ENCODE measurements at regions not wholly inside any gene's neighbourhood (a gene's known extent, or its start where the extent isn't known, plus 50 kb on each side); places are given as distances from the start of the nearest gene placed in this dataset.

DNA sequence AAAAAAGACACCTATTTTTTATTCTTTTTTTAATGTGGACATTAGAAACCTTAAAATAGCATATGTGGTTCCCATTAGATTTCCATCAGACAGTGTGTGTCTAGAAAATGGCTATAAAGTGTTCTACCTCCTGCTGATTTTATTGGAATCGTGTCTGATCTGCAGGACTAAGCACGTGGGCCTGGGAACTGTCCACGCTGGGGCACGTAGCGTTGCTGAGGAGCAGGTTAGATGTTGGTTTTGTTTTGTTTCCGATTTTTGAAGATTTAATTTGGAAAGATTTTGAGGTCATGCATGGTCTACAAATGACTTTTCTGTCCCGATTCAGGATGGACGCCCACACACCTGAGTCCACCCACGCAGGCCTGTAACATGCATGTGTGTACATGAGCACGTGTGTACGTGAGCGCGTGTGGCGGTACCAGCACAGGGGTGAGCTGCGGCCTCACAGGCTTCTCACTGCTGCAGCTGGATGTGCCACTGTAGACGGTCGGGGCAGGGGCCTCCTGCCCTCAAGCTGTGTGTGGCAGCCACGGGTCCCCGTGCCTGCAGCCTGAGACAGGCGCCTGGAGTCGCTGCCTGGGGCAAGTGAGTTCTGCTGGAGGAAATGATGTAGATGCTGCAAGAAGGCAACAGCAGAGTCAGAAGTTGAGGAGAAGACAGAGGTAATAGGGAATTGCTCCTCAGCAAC, 99.7 kb upstream of the CTDP1 start:
- H3K36me3 Mint-ChIP-seq = no peaks in the 10 kb centered on the region

DNA sequence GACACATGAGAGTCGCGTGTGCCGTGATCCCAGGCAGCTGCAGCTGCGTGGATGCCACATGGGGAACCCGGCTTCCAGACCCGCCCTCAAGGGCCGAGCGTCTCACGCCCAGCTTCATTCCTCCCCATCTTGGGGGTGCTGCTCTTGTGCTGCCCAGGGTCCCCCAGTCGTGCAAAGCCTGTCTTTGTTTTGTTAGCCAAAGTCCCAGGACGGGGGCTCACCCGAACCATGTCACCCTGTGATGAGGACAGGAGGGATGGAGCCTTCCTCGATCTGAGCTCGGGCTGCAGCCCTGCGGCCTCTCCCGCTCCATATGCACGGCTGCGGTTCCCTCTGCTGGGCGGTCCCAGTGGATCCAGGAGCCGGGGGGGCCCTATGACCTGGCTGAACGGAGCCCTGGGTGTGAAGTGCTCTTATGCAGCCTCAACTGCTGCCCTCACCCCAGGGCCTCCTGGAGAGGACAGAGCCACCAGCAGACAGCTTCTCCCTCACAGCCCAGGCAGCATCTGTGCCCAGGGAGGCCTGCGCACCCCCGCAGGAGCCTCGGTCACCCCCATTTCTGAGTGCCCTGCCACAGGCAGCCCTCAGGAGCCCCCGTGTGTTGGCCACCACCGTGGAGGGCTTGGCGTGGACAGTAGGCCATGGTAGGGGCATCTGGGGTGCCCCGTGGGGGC, 99.0 kb upstream of the CTDP1 start:
- DNase-seq (no peak), ATAC-seq (no peak)
- no peak overlapping the region for H3K27ac Mint-ChIP-seq
- no peaks in the 10 kb centered on the region for H3K36me3 Mint-ChIP-seq
- peaks cover 9% of the 10 kb centered on the region for H3K4me1 Mint-ChIP-seq
- H3K4me3 Mint-ChIP-seq = no peak overlapping the region
- CTCF ChIA-PET = no interaction called here
- H3K9me3 Mint-ChIP-seq (ENCODE audit: low read depth) = no peaks in the 10 kb centered on the region
- H3K27me3 Mint-ChIP-seq = no peaks in the 10 kb centered on the region

More for the DNA sequence above, 99.7 kb upstream of the CTDP1 start:
- CTCF ChIA-PET = no interaction called here
- ATAC-seq (no peak), DNase-seq (no peak)
- H3K4me3 Mint-ChIP-seq = no peak overlapping the region
- H3K27ac Mint-ChIP-seq = no peak overlapping the region
- no peaks in the 10 kb centered on the region for H3K27me3 Mint-ChIP-seq
- no peaks in the 10 kb centered on the region for H3K9me3 Mint-ChIP-seq (ENCODE audit: low read depth)
- peaks cover 16% of the 10 kb centered on the region for H3K4me1 Mint-ChIP-seq

DNA sequence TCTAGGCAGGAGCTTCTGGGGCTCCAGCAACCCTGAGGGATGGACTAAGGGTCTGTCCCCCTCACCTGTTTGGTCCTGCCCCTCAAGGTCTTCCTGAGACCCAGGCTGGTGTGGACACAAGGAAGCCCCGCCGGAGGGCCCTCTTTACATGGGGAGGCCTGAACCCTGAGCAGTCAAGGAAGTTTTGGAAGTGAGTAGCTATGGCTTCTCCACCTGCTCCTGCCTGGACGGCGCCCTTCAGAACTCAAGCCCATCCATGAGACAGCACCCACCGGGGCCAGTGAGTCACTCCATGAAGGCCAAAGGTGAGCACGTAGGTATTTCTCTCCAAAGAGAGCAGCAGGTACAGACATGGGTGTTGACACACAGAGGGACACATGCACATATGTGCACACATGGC, 98.2 kb upstream of the CTDP1 start:
- DNase-seq (no peak), ATAC-seq (no peak)
- Mint-ChIP-seq H3K4me1 (peaks cover 5% of the 10 kb centered on the region), H3K4me3 (no peak overlapping the region), H3K9me3 (ENCODE audit: low read depth) (no peaks in the 10 kb centered on the region), H3K27ac (no peak overlapping the region), H3K36me3 (no peaks in the 10 kb centered on the region), H3K27me3 (no peaks in the 10 kb centered on the region)
- CTCF ChIA-PET = no interaction called here

DNA sequence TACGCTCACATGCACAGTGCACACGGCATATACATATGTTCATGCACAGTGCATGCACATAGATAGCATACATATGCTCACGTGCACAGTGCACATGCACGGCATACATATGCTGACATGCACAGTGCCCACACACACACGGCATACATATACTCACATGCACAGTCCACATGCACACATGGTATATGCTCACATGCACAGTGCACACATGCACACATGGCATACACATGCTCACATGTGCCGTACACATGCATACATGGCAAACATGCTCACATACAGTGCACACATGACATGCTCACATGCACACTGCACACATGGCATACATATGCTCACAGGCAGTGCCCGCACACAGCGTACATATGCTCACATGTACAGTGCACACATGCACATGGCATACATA, 97.7 kb upstream of the CTDP1 start:
- H3K27me3 Mint-ChIP-seq = no peaks in the 10 kb centered on the region
- peaks cover 5% of the 10 kb centered on the region for H3K4me1 Mint-ChIP-seq
- H3K4me3 Mint-ChIP-seq = no peak overlapping the region

DNA sequence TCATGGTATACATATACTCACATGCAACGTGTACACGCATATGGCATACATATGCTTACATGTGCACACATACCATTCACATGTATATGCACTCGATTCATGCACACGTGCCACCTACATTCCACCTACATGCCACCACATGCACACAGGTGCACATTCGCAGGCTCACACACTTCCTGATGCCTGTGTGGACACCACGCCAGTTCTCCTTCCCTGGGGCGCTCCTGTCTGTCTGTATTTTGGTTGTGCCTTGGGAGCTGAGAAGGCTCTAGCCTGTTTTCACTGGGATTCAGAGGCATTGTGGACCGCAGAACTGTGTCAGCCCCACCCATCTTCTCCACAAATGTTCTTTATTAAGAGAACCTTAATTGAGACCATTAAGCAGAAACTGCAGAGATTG, 96.6 kb upstream of the CTDP1 start:
- H3K36me3 Mint-ChIP-seq = no peaks in the 10 kb centered on the region
- DNase-seq (no peak), ATAC-seq (no peak)
- no peaks in the 10 kb centered on the region for H3K27me3 Mint-ChIP-seq
- no peaks in the 10 kb centered on the region for H3K9me3 Mint-ChIP-seq (ENCODE audit: low read depth)
- H3K4me1 Mint-ChIP-seq = peaks cover 3% of the 10 kb centered on the region
- CTCF ChIA-PET = no interaction called here
- no peak overlapping the region for H3K4me3 Mint-ChIP-seq
- H3K27ac Mint-ChIP-seq = no peak overlapping the region

More for the DNA sequence above, 97.7 kb upstream of the CTDP1 start:
- Mint-ChIP-seq H3K9me3 (ENCODE audit: low read depth) (no peaks in the 10 kb centered on the region), H3K27ac (no peak overlapping the region), H3K36me3 (no peaks in the 10 kb centered on the region)
- ATAC-seq (no peak), DNase-seq (no peak)
- CTCF ChIA-PET = no interaction called here

DNA sequence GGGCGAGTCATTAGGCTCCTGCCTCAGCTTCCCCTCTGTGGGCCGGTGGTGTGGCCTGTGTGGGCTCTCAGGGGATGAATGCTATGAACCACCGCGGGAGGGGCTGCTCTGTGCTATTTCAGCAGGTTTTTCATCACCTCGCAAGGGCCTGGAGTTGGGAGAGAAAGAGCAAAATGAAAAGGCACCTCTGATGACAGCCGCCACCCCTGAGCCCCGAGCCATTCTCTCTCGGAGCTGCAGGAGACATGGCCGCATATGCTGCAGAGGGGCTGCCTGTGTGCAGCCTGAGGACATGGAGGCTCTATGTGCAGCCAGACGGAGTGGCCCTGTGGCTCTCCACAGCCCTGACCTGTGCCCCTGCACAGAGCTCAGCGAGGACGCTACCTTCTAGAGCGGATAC, 96.2 kb upstream of the CTDP1 start:
- no peak for DNase-seq
- no peaks in the 10 kb centered on the region for H3K36me3 Mint-ChIP-seq
- ATAC-seq = no peak
- no peak overlapping the region for H3K4me3 Mint-ChIP-seq
- no peaks in the 10 kb centered on the region for H3K9me3 Mint-ChIP-seq (ENCODE audit: low read depth)
- H3K27ac Mint-ChIP-seq = no peak overlapping the region
- CTCF ChIA-PET = no interaction called here
- peaks cover 2% of the 10 kb centered on the region for H3K4me1 Mint-ChIP-seq
- H3K27me3 Mint-ChIP-seq = no peaks in the 10 kb centered on the region

DNA sequence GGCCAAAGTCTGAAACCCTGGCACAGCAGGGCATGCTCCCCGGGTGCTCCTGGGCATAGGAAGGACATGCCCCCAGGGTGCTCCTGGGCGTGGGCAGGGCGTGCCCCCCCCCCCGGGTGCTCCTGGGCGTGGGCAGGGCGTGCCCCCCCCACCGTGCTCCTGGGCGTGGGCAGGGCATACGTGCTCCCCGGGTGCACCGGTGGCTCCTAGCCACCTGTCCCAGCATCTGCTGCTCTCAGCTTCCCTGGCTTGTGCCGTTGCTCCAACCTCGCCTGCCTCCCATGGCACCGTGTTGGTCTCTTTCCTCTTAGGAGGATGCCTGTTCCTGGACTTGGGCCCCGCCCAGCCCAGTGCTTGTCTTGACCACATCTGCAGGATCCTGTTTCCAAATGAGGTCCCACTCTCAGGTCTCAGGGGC, 95.6 kb upstream of the CTDP1 start:
- no peak overlapping the region for H3K4me3 Mint-ChIP-seq
- H3K27ac Mint-ChIP-seq = no peak overlapping the region
- CTCF ChIA-PET = interaction anchor here (0.6 kb wide), 1 partner anchor 18 kb away, joined by 3 read pairs; no protein-coding TSS in a partner anchor
- ATAC-seq = no peak
- H3K36me3 Mint-ChIP-seq = no peaks in the 10 kb centered on the region
- H3K4me1 Mint-ChIP-seq = peaks cover 2% of the 10 kb centered on the region
- H3K27me3 Mint-ChIP-seq = no peaks in the 10 kb centered on the region
- DNase-seq = no peak
- H3K9me3 Mint-ChIP-seq (ENCODE audit: low read depth) = no peaks in the 10 kb centered on the region

DNA sequence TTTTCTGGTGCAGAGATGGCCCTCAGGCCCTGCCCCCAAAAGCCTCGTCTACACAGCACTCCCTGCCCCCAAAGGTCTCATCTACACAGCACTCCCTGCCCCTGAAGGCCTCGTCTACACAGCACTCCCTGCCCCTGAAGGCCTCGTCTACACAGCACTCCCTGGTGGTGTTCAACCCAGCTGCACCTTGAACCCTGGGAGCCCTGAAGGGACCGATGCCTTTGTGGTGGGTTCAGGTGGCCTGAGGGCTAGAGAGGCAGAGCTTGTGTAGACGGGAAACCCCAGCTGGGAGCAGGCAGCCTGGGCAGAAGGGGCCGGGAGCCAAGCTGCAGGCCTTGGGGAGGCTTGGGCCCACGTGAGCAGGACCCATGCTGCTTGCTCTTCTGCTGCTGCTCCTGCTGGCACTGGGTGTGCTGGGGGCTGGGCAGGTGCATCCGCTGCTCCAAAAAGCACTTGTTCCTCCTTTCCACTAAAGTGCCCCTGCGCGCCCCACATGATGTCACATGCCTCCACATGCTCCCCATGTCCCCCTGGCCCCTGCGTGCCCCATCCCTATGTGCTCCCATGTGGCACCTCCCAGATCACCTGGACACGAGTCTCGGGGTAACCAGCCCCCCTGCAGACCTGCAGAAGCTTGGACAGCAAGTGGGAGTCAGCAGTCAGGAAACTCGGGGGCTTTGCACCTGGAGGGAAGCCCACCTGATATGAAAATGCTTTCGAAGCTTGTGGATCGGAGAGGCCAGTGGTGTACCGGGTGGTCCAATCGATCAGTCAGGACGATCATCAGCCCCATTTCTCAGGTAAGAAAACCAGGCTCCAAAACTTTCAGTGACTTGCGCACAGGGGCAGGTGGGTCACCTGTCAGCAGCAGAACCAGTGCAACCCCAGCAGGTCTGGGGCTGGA, 94.9 kb upstream of the CTDP1 start:
- Mint-ChIP-seq H3K27me3 (no peaks in the 10 kb centered on the region), H3K27ac (no peak overlapping the region), H3K9me3 (ENCODE audit: low read depth) (no peaks in the 10 kb centered on the region), H3K4me3 (no peak overlapping the region), H3K36me3 (no peaks in the 10 kb centered on the region), H3K4me1 (peaks cover 2% of the 10 kb centered on the region)
- CTCF ChIA-PET = interaction anchor here (0.6 kb wide), 1 partner anchor 17 kb away, joined by 3 read pairs; no protein-coding TSS in a partner anchor
- DNase-seq (no peak), ATAC-seq (no peak)

DNA sequence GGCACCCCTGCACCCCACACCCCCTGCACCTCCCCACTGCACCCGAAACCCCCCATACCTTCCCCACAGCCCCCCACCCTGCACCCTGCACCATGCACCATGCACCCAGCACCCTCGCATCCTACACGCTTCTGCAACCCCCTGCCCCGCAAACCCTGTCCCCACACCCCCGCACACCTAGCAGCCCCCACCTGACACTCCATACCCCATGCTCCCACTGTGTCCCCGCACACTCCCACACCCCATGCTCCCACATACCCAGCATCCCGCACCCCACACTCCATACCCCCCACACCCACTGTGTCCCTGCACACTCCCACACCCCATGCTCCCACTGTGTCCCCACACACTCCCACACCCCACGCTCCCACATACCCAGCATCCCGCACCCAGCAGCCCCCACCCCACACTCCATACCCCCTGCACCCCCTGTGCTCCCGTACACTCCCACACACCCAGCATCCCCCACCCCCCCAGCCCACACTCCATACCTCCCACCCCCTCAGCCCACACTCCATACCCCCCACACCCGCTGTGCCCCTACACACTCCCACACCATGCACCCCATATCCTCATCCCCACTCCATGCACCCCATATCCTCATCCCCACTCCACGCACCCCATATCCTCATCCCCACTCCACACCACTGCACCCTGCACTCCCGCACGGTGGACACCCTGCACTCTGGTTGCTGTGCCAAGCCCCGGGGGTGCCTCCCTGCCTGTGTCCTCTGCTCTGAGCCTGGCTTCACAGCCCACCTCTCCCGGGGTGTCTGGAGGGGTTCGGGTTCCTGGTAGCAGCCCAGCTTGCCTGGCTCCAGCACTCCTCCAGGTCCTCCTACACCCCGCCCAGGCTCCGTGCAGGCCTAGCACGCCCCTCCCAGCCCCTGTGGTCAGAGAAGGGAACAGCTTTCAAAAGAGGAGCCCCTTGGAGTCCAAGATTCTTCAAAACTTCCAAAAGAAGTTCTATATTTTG, 93.9 kb upstream of the CTDP1 start:
- Mint-ChIP-seq H3K36me3 (no peaks in the 10 kb centered on the region), H3K9me3 (ENCODE audit: low read depth) (no peaks in the 10 kb centered on the region), H3K4me3 (no peak overlapping the region), H3K27me3 (no peaks in the 10 kb centered on the region), H3K4me1 (peaks cover 2% of the 10 kb centered on the region), H3K27ac (no peak overlapping the region)
- CTCF ChIA-PET = no interaction called here
- no peak for ATAC-seq
- no peak for DNase-seq

DNA sequence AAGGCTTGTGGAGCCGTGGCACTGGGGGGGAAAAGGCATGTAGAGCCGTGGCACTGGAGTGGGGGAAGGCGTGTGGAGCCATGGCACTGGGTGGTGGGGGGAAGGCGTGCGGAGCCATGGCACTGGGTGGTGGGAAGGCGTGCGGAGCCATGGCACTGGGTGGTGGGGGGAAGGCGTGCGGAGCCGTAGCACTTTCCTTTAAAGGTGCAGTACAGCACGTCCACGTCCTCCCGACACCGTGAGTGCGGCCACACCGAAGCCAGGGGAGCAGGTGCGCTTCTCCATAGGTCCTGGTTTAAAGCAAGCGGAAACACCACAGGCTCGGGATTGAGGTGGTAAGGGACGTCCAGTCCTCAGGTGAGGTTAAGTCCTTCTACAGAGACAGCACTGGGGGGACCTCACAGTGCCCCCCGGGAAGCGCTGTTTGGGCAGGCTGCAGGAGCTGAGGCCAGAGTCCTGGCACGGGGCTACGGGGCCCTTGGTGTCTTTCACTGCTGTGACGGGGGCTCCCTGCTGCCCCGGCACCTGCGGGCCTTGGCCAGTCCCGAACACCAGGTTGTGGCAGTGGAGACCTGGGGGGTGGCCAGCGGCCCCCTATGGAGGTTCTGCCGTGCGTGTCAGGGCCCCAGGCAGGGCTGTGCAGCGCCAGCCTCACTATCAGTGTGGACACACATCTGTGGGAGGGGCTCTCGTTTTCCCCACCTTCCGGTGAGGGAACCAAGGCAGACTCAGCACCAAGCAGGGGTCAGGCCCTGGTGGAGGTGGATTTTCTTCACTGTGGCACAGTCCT, 93.0 kb upstream of the CTDP1 start:
- CTCF ChIA-PET = no interaction called here
- H3K4me1 Mint-ChIP-seq = peaks cover 2% of the 10 kb centered on the region
- DNase-seq = no peak
- H3K36me3 Mint-ChIP-seq = no peaks in the 10 kb centered on the region
- H3K9me3 Mint-ChIP-seq (ENCODE audit: low read depth) = no peaks in the 10 kb centered on the region
- H3K27ac Mint-ChIP-seq = no peak overlapping the region
- no peak for ATAC-seq
- peaks cover 4% of the 10 kb centered on the region for H3K27me3 Mint-ChIP-seq
- no peak overlapping the region for H3K4me3 Mint-ChIP-seq

DNA sequence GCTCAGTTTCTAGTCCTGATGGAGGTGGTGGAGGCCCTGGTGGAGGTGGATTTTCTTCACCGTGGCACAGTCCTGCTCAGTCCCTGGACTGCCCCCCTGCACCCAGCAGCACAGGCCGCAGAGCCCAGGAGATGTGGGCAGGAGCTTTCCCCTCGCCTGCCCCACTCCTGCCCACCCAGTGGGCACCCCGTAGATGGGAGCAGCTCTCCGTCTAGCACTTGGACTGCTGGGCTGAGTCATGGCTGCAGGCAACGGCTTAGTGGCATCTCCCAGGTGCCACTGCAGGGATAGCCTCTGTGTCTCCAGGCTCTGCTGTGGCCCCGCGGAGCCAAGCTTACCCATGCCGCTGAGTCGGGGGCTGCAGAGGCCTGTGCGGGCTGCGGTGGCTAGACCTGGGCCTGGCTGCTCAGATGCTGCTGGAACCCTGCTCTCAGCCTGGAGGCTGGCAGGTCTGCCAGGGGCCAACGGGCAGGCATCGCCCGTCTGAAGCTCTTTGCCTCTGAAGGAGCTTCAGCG, 92.3 kb upstream of the CTDP1 start:
- H3K27me3 Mint-ChIP-seq = peaks cover 5% of the 10 kb centered on the region
- H3K27ac Mint-ChIP-seq = no peak overlapping the region
- no peaks in the 10 kb centered on the region for H3K36me3 Mint-ChIP-seq

More for the DNA sequence above, 92.3 kb upstream of the CTDP1 start:
- Mint-ChIP-seq H3K9me3 (ENCODE audit: low read depth) (no peaks in the 10 kb centered on the region), H3K4me3 (no peak overlapping the region), H3K4me1 (peaks cover 2% of the 10 kb centered on the region)
- ATAC-seq = no peak
- CTCF ChIA-PET = no interaction called here
- DNase-seq = no peak
